ENCODE measurements at regions not wholly inside any gene's neighbourhood (a gene's known extent, or its start where the extent isn't known, plus 50 kb on each side); places are given as distances from the start of the nearest gene placed in this dataset.
A peak's percentile ranks its signal among the peaks of the same experiment; 100 is the strongest.

DNA sequence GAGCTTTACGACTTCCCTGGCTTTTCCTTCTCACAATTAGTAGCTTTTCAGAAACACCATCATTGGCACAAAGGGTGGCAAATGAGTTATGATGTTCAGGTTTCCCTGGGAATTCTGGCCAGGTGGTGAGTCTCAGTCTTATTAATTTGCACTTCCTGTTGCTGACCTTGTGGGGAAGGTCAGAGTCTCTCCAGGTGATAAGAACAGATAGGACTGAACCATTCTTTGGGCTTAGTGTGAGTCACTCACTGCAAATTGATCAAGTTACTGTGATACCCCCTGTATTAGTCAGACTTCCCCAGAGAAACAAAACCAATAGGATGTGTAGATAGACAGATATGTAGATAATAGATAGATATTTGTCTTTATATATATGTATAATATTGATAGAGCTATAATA, 53.8 kb upstream of the RANBP3L start:
- Histone ChIP-seq H3K27ac (ENCODE audit: low read depth) (no peak overlapping the region), H3K36me3 (ENCODE audit: insufficient read depth) (no peaks in the 10 kb centered on the region), H3K4me3 (ENCODE audit: low read depth, low read length) (no peak overlapping the region), H3K4me1 (ENCODE audit: insufficient read depth) (no peaks in the 10 kb centered on the region)
- DNase-seq (ENCODE audit: extremely low spot score), result no peak
- WGBS, result 98% methylated on average over 1 of the region's 1 CpG

DNA sequence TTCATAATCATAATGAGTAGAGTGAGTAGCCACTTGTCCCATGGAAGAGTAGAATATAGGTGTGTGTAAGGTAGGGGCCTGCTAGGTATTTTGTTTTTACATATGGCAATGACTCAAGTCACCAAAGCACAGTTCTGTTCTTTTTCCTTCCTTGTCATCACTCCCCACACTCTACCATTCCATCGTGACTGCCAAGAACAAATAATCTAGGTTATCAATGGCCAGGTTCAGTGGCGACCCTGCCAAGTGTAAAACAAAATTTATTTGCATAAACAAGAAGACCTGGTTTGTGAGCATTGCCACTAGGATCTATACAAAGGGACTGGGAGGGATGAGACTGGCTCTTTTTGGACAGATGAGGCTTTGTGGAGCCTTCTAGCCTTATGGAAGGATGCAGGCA, 55.2 kb upstream of the RANBP3L start:
- Histone ChIP-seq H3K27ac (ENCODE audit: low read depth) (no peak overlapping the region), H3K4me3 (ENCODE audit: low read depth, low read length) (no peak overlapping the region), H3K36me3 (ENCODE audit: insufficient read depth) (no peaks in the 10 kb centered on the region), H3K4me1 (ENCODE audit: insufficient read depth) (no peaks in the 10 kb centered on the region)
- WGBS, result 53% methylated on average over 2 of the region's 2 CpGs
- DNase-seq (ENCODE audit: extremely low spot score), result no peak

DNA sequence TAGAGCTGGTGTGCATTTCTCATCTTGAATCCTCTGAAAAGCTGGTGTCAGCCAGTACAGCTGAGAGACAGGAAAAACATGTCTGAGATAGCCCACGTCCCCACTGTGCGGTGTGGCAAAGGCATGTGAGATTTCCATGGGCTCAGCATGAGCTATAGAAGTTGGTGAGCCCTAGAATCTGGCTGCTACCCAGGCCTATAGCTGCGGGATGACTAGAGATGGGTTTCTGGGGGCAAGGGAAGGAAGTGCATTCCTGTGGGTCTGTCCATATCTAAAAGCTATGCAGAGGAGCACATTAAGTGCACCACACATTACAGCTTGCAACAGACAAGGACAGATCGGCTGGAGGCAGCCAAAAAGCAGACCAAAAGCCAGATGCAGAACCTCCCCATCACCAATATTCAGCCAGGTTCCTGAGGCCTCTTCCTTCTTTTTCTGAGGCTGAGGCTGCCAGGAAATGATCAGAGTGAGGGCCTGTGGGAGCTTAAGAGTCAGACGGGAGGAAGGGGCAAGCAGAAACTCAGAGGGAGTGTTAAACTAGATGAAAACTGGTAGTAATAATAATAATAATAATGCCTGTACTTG, 55.8 kb upstream of the RANBP3L start:
- H3K27ac ChIP-seq (ENCODE audit: low read depth), result no peak overlapping the region
- 30% methylated on average over 5 of the region's 5 CpGs for WGBS
- no peak for DNase-seq (ENCODE audit: extremely low spot score)
- H3K4me3 ChIP-seq (ENCODE audit: low read depth, low read length), result no peak overlapping the region
- no peaks in the 10 kb centered on the region for H3K36me3 ChIP-seq (ENCODE audit: insufficient read depth)
- H3K4me1 ChIP-seq (ENCODE audit: insufficient read depth), result no peaks in the 10 kb centered on the region

DNA sequence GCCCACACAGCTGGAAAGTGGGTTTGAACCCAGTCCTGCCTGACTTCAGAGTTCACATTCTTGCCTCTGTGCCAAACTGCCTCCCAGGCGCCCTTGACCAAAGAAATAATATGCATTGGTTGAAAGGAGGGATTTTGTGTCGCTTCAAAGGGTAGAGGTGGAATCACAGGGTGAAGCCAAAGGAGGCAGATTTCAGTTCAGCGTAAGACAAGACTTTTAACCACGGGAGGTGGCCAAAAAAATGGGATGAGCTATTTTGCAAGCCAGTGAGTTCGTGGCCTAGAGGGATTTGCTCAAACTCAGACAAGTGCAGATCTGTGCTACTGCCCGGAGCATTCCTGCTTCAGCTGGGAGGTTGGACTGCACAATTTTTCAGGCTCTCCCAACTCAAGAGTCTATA, 57.6 kb upstream of the RANBP3L start:
- 49% methylated on average over 6 of the region's 6 CpGs for WGBS
- H3K27ac ChIP-seq (ENCODE audit: low read depth), result no peak overlapping the region
- DNase-seq (ENCODE audit: extremely low spot score), result no peak
- no peak overlapping the region for H3K4me3 ChIP-seq (ENCODE audit: low read depth, low read length)
- no peaks in the 10 kb centered on the region for H3K36me3 ChIP-seq (ENCODE audit: insufficient read depth)
- H3K4me1 ChIP-seq (ENCODE audit: insufficient read depth), result no peaks in the 10 kb centered on the region

DNA sequence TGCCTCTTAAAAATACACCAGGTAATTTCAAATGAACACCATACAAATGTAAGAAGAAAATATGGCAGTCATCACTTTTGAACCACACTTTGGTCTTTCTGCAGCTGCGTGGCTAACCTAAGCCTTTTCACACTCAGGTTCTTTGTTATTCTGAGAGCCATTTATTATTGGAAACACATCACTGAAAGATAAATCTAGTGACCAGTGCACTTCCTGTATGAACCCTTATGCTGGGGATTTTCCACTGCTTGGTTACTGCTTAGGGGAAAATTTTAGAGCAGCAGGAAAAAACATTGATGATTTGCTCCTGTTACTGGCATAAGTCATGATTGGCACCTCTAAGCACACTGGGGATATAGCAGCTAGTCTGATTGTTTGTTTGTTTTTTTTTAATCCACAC, 58.6 kb upstream of the RANBP3L start:
- no peaks in the 10 kb centered on the region for H3K4me1 ChIP-seq (ENCODE audit: insufficient read depth)
- no peak overlapping the region for H3K4me3 ChIP-seq (ENCODE audit: low read depth, low read length)
- DNase-seq (ENCODE audit: extremely low spot score), result no peak
- no peak overlapping the region for H3K27ac ChIP-seq (ENCODE audit: low read depth)
- no peaks in the 10 kb centered on the region for H3K36me3 ChIP-seq (ENCODE audit: insufficient read depth)
- WGBS, result 46% methylated on average over 1 of the region's 1 CpG

DNA sequence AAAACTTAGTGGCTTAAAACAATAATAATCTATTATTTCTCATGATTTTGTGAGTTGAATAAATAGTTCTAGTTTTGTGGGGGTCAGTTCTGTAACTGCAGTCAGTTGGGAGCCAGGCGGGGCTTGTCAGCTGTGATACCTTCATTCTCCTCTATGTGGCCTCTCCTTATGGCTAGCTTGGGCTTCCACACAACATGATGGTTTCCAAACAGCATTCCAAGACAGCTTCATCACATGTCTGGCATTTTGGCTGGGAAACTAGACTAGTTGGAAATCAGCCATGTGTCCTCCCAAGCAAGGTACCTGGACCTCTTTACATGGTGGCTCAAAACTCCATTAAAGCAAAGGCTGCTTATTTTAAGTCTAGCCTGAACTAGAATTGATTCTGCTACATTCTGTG, 61.4 kb upstream of the RANBP3L start:
- Histone ChIP-seq H3K4me3 (ENCODE audit: low read depth, low read length) (no peak overlapping the region), H3K36me3 (ENCODE audit: insufficient read depth) (no peaks in the 10 kb centered on the region), H3K27ac (ENCODE audit: low read depth) (no peak overlapping the region), H3K4me1 (ENCODE audit: insufficient read depth) (no peaks in the 10 kb centered on the region)
- WGBS, result 100% methylated on average over 1 of the region's 1 CpG
- DNase-seq (ENCODE audit: extremely low spot score), result no peak

DNA sequence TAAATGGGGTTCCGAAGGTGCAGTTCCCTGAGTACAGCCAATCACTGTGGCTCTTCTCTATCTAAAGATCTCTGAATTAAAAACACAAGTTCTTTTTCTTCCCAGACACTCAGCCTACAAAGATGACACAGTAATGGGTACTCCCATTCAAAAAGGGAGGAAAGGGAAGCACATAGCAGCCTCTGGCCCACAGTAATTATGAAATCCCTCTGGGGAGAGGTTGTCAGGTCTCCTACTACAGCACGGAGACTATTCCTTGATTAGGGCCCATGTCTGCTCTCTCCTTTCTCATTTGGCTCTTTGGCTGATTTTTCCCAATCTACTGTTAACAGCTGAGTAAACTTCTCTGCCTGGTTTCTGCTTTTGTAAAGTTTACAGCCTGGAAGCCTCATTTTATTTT, 62.0 kb upstream of the RANBP3L start:
- H3K27ac ChIP-seq (ENCODE audit: low read depth), result no peak overlapping the region
- H3K4me1 ChIP-seq (ENCODE audit: insufficient read depth), result no peaks in the 10 kb centered on the region
- no peak for DNase-seq (ENCODE audit: extremely low spot score)
- no peaks in the 10 kb centered on the region for H3K36me3 ChIP-seq (ENCODE audit: insufficient read depth)
- WGBS, result 60% methylated on average over 2 of the region's 2 CpGs
- H3K4me3 ChIP-seq (ENCODE audit: low read depth, low read length), result no peak overlapping the region

DNA sequence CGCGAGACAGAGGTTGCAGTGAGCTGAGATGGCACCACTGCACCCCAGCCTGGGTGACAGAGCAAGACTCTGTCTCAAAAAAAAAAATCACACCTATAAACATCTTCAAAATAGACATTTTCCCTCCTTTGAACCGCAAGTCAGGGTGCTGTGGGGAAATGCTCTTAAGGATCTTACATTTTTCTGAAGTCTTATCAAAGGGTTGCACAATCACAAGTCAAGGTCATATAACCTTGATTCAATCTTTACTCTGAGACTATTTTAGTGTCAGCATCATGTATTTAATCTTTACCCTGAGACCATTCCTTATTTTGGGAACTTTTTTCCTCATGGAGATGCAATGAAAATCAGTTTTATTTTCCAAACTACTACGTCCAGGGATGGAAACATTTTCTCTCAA, 62.8 kb upstream of the RANBP3L start:
- WGBS, result 84% methylated on average over 4 of the region's 4 CpGs
- no peak overlapping the region for H3K27ac ChIP-seq (ENCODE audit: low read depth)

DNA sequence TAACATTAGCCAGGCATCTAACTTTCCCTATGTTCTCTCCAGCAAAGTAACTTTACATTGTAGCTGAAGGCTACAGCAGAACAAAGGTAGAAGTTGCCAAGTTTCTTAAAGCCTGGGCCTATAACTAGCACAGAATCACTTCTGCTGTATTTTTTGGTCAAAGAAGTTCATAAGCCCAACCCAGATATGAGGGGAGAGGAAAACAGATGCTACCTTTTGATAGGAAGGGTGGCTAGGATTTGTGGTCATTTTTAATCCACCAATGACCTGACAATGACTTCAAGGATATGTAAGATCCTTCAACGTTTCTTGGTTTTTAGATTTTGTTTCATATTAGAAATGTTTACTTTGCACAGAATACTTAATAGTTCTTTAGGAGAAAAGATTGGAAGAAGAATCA, 64.2 kb upstream of the RANBP3L start:
- no peaks in the 10 kb centered on the region for H3K4me1 ChIP-seq (ENCODE audit: insufficient read depth)
- H3K36me3 ChIP-seq (ENCODE audit: insufficient read depth), result no peaks in the 10 kb centered on the region
- no peak overlapping the region for H3K27ac ChIP-seq (ENCODE audit: low read depth)
- no peak overlapping the region for H3K4me3 ChIP-seq (ENCODE audit: low read depth, low read length)
- 50% methylated on average over 1 of the region's 1 CpG for WGBS
- DNase-seq (ENCODE audit: extremely low spot score), result no peak

More for the DNA sequence above, 62.8 kb upstream of the RANBP3L start:
- no peaks in the 10 kb centered on the region for H3K4me1 ChIP-seq (ENCODE audit: insufficient read depth)
- DNase-seq (ENCODE audit: extremely low spot score), result no peak
- no peaks in the 10 kb centered on the region for H3K36me3 ChIP-seq (ENCODE audit: insufficient read depth)
- no peak overlapping the region for H3K4me3 ChIP-seq (ENCODE audit: low read depth, low read length)

DNA sequence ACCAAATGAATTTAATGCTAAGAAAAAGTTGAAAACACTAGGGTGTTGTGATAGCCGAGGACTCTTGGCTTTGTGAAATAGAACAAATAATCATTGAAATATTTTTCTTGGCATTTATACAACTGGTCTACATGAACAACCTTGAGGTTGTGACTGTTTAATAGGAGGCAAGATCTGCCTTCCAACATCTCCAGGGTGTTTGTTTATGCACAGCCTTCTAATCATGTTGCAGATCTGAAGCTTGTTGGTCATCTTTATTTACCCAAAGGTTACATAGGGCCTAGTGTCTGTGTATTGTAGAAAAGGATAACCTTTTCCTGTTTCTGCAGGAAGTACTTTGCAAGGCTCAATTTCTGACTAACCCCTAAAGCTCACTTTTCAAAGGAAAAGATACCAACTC, 65.2 kb upstream of the RANBP3L start:
- H3K4me1 ChIP-seq (ENCODE audit: insufficient read depth), result no peaks in the 10 kb centered on the region
- H3K36me3 ChIP-seq (ENCODE audit: insufficient read depth), result no peaks in the 10 kb centered on the region
- no peak for DNase-seq (ENCODE audit: extremely low spot score)
- H3K27ac ChIP-seq (ENCODE audit: low read depth), result no peak overlapping the region
- H3K4me3 ChIP-seq (ENCODE audit: low read depth, low read length), result no peak overlapping the region
- 13% methylated on average over 1 of the region's 1 CpG for WGBS

DNA sequence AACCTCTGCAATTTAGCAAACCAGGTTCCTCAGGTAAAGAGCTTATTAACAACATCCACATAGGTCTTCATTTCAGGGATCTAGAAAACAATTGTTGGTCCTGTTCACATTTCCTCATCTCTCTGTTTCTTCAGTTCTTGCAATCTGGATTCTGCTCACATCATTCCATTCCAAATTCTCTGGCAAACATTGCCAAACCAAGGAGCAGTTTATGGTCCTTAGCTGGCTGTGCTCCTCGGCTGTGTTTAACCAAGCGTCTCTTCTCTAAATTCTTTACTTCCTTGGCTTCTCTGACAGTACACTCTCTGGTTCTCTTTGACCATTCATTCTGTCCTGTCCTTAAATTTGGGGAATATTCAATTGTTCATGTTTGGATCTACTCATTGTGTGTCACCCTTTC, 65.8 kb upstream of the RANBP3L start:
- Histone ChIP-seq H3K27ac (ENCODE audit: low read depth) (no peak overlapping the region), H3K36me3 (ENCODE audit: insufficient read depth) (no peaks in the 10 kb centered on the region), H3K4me3 (ENCODE audit: low read depth, low read length) (no peak overlapping the region), H3K4me1 (ENCODE audit: insufficient read depth) (no peaks in the 10 kb centered on the region)
- 18% methylated on average over 2 of the region's 2 CpGs for WGBS
- no peak for DNase-seq (ENCODE audit: extremely low spot score)

DNA sequence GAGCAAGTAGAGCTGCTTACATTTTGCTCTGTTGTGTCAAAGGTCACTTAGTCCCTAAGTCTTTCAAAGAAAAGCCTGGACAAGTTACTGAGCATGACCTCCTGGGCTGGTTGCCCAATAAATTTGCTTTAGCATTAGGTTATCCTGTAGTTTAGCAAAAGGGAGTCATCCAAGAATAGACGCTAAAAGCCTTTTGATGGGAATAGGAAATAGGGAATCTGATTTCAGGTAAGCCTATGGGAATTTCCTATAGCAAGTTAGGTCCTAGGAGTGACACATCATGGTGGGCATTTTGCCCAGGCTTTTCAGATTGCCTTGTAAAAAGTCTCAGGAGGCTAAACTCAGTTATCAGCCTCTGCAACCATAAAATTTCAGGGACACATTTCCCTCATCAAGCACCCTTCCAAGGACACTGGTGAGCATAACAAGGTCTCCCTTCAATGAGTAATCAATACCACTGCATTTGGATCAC, 67.6 kb upstream of the RANBP3L start:
- Histone ChIP-seq H3K4me3 (ENCODE audit: low read depth, low read length) (no peak overlapping the region), H3K36me3 (ENCODE audit: insufficient read depth) (no peaks in the 10 kb centered on the region), H3K27ac (ENCODE audit: low read depth) (no peak overlapping the region), H3K4me1 (ENCODE audit: insufficient read depth) (peaks cover under 1% of the 10 kb centered on the region)
- DNase-seq (ENCODE audit: extremely low spot score), result no peak
- WGBS, result 60% methylated on average over 1 of the region's 1 CpG

DNA sequence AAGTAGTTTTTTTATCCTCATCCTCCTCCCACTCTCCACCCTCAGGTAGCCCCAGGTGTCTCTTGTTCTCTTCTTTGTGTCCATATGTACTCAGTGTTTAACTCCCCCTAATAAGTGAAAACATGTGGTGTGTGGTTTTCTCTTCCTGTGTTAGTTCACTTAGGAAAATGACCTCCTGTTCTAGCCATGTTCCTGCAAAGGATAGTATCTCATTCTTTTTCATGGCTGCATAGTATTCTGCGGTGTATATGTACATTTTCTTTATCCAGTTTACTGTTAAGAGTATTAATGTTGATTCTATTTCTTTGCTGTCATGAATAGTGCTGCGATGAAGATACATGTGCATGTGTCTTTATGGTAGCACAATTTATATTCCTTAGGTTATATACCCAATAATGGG, 68.4 kb upstream of the RANBP3L start:
- 68% methylated on average over 2 of the region's 2 CpGs for WGBS
- Histone ChIP-seq H3K4me1 (ENCODE audit: insufficient read depth) (peaks cover 1% of the 10 kb centered on the region), H3K4me3 (ENCODE audit: low read depth, low read length) (no peak overlapping the region), H3K36me3 (ENCODE audit: insufficient read depth) (no peaks in the 10 kb centered on the region), H3K27ac (ENCODE audit: low read depth) (no peak overlapping the region)
- no peak for DNase-seq (ENCODE audit: extremely low spot score)

DNA sequence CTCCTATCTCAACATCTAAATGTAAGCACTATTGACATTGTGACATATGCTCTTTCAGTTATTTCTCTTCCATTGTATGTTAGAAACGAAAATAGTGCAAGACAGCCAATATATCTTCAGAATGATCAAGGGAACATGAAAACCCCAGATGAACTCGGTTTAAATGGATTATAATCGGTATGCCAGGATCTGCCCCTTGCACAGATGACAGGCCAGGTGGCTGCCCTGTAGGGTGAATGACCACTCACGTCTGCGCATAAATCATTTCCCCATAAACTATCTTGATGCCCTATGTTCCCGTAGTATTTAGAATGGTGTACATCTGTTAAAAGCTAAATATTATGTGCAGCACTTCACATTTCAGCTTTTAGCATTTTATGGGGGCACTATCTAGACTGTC, 69.7 kb upstream of the RANBP3L start:
- Histone ChIP-seq H3K36me3 (ENCODE audit: insufficient read depth) (no peaks in the 10 kb centered on the region), H3K4me3 (ENCODE audit: low read depth, low read length) (no peak overlapping the region), H3K4me1 (ENCODE audit: insufficient read depth) (peaks cover 1% of the 10 kb centered on the region), H3K27ac (ENCODE audit: low read depth) (no peak overlapping the region)
- WGBS, result 58% methylated on average over 6 of the region's 6 CpGs
- DNase-seq (ENCODE audit: extremely low spot score), result no peak

DNA sequence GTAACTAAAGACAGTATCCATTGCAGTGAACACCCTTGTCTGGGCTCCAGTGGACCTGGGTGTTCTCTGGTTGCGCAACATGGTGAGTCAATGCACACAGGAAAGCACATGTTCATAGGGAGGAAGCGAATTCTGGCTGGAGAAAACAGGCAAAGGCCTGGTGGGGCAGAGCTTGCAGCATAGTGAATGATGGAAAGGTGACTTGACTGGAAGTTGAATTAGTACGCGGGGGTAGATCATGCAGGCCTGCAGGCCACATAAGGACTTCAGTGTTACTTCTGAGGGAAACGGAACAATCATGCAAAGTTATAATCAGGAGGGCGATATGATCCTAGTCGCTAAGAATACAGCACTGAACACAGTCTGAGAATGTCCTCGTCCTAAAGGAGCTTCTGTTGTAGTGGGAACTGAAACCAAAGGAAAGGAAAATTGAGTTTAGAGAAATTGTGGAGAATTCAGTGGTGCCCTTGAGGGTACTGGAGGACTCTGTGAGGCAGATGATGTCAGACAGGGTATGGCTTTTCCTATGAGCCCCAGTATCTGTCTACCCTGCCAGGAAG, 71.9 kb upstream of the RANBP3L start:
- no peak overlapping the region for H3K4me3 ChIP-seq (ENCODE audit: low read depth, low read length)
- H3K4me1 ChIP-seq (ENCODE audit: insufficient read depth), result peaks cover 1% of the 10 kb centered on the region
- DNase-seq (ENCODE audit: extremely low spot score), result no peak
- no peaks in the 10 kb centered on the region for H3K36me3 ChIP-seq (ENCODE audit: insufficient read depth)
- H3K27ac ChIP-seq (ENCODE audit: low read depth), result peak overlapping the region; percentile 58
- WGBS, result 80% methylated on average over 8 of the region's 8 CpGs
